ENCODE measurements at regions not wholly inside any gene's neighbourhood (a gene's known extent, or its start where the extent isn't known, plus 50 kb on each side); places are given as distances from the start of the nearest gene placed in this dataset.

DNA sequence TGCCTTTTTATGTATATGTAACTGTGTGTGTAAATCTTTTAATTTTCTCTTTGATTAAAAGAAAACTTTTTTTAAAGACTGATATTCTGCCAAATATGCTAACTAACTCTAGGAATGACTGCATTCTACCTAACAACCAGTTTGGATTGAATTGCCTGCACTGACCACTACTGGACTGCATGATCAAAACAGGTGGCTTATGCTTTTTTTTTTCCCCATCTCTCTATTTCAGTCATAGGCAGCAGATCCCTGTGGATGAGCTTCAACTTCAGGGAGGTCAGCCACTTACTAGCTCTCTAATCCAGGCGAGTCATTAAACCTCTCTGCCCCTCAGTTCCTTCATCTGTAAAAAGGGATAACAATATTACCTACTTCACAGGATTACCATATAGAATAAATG lies 138.6 kb upstream of the SERTAD2 start:
- TF ChIP-seq, protein P1, sequence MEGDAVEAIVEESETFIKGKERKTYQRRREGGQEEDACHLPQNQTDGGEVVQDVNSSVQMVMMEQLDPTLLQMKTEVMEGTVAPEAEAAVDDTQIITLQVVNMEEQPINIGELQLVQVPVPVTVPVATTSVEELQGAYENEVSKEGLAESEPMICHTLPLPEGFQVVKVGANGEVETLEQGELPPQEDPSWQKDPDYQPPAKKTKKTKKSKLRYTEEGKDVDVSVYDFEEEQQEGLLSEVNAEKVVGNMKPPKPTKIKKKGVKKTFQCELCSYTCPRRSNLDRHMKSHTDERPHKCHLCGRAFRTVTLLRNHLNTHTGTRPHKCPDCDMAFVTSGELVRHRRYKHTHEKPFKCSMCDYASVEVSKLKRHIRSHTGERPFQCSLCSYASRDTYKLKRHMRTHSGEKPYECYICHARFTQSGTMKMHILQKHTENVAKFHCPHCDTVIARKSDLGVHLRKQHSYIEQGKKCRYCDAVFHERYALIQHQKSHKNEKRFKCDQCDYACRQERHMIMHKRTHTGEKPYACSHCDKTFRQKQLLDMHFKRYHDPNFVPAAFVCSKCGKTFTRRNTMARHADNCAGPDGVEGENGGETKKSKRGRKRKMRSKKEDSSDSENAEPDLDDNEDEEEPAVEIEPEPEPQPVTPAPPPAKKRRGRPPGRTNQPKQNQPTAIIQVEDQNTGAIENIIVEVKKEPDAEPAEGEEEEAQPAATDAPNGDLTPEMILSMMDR (IDR thresholded peaks at IDR 0.05), result no peak
- TF ChIP-seq POLR2A (IDR thresholded peaks at IDR 0.05), result no peak
